GM19023 (cell line): ENCODE measurements at regions not wholly inside any gene's neighbourhood (a gene's known extent, or its start where the extent isn't known, plus 50 kb on each side); places are given as distances from the start of the nearest gene placed in this dataset.
"Not testable (repeated sequence)": the region's sequence is repeated elsewhere in the genome, so short reads cannot be mapped to it uniquely, and the experiment has no call there.

Source experiments
- ATAC-seq: cut with Tn5 transposase; IDR thresholded peaks from one replicate; pipeline ENCODE4 v1.9.1; 2021; ENCODE audit warnings: mild to moderate bottlenecking, moderate library complexity; ENCODE audit not compliant: unreplicated experiment

DNA sequence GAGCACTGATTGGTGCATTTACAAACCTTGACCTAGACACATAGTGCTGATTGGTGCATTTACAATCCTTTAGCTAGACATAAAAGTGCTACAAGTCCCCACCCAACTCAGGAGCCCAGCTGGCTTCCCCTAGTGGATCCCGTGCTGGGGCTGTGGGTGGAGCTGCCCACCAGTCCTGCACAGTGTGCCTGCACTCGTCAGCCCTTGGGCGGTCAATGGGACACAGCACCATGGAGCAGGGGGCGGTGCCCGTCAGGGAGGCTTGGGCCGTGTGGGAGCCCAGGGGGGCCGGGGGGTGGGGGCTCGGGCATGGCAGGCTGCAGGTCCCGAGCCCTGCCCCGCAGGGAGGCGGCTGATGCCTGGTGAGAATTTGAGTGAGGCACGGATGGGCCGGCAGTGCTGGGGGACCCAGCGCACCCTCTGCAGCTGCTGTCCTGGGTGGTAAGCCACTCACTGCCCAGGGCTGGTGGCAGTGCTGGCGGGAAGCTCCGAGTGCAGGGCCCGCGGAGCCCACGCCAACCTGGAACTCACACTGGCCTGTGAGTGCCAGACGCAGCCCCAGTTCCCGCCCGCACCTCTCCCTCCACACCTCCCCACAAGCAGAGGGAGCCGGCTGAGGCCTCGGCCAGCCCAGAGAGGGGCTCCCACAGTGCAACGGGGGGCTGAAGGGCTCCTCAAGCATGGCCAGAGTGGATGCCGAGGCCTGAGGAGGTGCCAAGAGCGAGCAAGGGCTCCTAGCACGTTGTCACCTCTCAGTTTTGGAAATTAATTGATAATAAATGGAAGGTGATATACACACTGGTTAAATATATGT lies 207.7 kb downstream of the RAP2B start:
- ATAC-seq, result no peak

DNA sequence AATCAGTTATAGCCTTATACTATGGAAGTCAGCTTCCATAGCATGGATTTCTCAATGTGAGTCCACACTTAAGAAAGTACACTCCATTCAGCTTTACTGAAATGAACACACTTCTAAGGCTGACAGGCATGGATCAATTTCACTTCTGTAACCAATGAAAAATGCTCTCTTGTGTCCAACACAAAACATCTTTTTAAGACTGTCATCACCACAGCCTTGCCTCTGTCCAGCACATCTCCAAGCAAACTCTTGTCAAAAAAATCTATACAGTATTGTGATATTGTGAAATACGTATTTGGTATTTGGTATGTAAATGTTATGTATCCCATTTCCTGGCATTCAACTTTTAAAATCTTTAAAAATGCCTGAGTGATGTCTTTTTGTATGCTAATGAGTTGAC lies 208.7 kb downstream of the RAP2B start:
- no peak for ATAC-seq

DNA sequence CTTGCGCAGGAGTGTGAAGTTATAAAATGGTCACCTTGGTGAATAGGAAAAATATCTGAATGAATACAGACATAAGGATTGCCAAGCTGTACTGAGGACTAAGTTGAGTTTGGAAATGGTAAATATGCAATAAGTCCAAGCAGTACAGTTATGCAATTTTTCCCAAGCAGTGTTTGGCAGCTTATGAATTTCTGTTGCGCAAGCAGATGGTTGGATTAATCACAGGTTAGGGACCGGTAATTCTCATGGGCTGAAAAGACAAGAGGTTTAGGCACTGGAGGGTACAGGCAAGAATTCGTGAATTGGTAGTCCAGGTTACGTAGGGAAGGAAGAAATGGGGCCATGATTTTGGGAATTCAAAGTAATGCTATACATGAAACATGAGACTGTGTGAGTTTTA lies 210.3 kb downstream of the RAP2B start:
- ATAC-seq, result no peak

DNA sequence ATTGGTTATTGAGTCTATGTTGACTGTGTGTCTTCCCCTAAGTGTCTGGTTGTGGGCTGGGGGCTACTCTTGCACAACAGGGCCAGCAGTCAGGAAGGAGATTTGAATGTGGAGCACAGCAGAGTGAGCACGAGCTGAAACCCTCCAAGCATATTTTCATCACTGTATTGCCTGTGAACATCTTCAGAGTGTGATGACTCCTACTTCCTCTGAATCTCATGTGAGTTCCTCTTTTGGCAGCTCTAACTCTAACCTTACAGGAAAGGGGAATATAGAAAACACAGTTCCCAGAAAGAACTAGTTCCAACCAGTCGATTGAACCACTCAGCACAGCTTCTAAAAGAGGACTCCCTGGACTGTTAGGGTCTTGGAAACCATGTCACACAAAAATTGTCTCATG lies 211.6 kb downstream of the RAP2B start:
- no peak for ATAC-seq

DNA sequence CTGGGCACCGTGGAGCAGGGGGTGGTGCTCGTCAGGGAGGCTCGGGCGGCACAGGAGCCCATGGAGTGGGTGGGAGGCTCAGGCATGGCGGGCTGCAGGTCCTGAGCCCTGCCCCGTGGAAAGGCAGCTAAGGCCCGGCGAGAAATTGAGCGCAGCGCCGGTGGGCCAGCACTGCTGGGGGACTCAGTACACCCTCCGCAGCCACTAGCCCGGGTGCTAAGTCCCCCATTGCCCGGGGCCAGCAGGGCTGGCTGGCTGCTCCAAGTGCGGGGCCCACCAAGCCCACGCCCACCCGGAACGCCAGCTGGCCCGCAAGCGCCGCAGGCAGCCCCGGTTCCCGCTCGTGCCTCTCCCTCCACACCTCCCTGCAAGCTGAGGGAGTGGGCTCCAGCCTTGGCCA lies 216.3 kb downstream of the RAP2B start:
- not testable (repeated sequence) for ATAC-seq

DNA sequence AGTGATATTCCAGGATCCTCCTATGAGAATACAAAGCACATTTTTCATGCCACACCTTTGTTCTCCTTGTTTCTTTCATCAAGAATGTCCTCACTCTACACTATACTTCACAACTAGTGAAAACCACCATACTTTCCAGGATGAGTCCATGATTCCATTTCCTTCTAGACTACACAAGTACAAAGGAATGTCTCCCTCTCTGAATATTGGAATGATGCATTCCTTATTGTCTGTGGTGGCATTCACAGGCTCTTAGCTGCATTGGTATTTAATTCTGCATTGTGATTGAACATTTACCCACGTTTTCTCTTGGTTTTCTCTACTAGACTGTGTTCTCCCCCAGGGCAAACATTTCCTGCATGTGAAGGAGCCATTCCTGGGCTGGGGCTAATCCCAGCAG lies 217.5 kb downstream of the RAP2B start:
- no peak for ATAC-seq

DNA sequence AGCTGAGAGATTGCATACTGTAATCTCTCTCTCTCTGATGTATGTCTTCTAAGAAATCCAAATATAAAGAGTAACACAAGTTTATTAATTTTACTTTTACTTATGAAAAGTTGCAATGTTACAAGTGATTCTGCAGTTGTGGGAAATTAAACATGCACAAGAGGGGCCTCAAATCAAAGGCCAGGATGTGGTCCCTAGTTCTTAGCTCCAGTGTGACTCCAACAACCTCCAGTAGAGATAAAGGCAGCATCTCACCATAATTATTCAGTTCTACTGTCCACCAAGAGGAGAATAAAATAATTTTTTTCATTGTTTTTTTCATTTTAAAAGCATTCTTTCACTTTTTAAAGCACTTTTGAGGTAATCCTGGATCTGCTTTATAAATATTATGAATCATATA lies 223.3 kb downstream of the RAP2B start:
- no peak for ATAC-seq

DNA sequence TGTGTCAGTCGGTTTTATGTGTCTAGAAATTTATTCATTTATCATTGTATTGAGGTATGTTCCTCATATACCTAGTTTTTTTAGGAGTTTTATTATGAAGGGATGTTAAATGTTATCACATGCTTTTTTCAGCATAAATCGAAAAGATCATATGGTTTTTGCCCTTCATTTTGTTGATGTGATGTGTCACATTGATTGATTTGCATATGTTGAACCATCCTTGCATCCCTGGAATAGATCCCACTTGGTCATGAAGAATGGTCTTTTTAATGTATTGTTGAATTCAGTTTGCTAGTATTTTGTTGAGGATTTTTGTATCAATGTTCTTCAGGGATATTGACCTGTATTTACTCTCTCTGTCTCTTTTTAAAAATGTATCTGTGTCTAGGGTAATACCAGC lies 230.3 kb downstream of the RAP2B start:
- ATAC-seq, result no peak

DNA sequence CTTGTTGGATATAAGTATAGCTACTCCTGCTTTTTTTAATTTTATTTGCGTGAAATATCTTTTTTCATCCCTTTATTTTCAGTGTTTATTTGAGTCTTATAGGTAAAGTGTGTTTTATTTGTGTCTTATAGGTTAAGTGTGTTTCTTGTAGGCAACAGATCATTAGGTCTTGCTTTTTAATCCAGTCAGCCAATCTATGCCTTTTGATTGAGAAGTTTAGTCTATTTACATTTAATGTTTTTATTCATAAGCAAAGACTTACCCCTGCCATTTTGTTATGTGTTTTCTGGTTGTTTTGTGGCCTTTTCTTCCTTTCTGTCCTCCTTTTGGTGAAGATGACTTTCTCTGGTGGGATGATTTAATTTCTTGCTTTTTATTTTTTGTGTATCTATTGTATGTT lies 232.0 kb downstream of the RAP2B start:
- ATAC-seq, result no peak

DNA sequence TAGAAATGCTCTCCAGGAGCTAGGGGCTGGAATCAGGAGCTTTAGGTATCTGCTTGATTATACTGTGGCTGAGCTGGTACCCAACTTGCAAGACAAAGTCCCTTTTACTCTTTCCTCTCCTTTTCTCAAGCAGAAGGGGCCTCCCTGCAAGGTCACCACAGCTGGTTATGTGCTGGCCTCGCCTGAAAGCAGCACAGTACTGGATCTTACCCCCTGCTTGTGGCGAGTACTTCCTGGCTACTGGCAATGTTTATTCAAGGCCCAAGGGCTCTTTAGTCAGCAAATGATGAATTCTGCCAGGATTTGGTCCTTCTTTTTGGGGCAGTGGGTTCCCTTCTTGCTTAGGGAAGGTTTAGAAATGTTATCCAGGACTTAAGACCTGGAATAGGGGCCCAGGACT lies 234.6 kb downstream of the RAP2B start:
- ATAC-seq, result no peak

DNA sequence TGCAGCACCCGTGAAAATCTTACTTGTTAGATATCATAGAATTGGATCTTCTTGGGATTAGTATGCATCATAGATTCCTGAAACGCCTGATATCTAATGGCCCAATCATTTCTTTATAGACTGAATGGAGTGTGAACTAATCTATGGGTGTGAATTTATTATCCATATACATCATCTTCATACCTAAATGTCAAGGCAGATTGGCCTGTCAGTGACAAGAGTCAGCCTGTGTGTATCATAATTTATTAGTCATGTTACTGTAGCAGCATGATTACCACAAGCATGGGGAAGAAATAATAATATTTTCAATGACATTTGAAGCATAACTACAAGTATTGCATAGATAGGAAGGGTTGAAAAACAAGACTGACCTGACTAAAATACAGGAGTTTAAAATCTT lies 235.8 kb downstream of the RAP2B start:
- no peak for ATAC-seq

DNA sequence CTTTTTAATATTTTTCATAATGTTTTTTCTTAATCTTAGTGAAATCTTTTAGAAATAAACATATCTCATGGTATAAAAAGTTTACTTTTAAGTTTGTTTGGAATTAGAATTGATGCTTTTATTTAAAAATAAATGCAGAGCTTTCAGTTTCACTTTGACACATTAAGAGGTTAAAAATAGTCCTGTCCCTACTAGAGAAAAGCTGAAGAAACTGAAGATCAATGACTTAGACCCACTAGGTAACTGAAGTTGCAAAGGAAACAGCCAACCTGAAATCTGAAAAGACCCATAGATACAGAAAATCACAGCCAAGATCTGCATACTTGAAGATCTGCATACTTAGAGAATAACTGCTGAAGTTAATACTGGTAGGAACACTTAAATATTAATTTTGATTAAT lies 237.6 kb downstream of the RAP2B start:
- ATAC-seq, result peak; percentile 58

DNA sequence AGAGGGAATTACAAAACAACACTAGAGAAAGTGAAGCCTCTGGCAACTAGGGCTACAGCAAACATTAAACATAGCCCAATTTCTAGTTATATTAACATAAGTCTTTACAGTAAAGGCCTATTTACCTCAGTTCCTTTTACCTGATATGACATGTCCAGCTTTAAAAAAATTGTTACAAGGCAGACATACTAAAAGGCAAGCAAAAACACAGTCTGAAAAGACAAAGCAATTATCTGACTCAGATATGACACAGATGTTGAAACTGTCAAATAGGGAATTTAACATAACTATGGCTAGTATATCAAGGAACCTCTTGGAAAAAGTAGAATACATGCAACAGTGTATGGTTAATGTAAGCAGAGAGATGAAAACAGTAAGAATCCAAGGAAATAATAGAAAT lies 238.6 kb downstream of the RAP2B start:
- ATAC-seq, result no peak

DNA sequence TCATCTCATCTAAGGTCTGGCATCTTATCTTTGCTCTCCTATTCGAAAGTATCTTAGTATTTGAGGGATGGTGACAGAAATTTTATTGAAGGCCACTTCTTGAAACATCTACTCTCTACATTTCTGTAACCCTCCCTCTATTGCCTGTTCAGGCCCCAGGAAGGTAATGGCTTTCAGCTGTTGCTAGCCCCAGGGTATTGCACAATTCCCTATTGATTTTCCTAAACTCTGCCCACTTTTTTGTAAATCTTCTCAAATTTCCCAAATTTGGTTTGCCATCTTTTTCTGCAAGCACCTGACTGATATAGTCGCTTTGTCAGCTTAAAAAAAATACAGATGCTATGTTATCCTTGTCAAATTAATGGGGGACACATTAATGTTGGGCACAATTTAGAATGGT lies 242.1 kb downstream of the RAP2B start:
- ATAC-seq, result no peak

DNA sequence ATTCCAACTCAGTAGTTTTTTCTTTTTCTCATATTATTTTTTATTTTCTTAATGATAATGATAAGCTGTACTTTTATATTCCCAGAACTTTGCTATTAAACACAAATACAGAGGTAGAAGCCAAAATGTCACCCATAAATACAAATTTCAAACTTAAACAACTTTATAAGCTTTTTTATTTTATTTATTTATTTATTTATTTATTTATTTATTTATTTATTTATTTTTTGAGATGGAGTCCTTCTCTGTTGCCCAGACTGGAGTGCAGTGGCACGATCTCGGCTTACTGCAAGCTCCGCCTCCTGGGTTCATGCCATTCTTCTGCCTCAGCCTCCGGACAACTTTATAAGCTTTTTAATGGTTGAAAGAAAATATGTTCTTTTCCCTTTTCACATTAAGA lies 243.3 kb downstream of the RAP2B start:
- ATAC-seq, result not testable (repeated sequence)

DNA sequence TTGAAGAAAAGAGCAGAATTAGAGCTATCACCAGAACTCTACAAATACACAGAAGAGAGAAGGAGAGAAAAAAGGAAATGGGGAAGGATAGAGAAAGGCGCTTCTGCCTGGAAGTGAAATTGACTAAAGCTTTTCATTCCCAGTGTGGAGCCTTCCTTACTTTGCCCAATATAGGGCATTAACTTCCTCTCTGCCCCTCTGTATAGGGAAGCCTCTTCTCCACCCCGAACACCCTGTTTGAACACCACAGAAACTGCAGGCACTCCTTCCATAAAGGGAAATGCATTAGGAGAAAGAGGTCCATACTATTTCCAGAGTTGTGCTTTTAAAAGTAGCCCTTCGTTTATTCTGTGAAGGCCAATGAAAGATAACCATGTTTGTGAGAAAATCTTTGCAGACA lies 248.5 kb downstream of the RAP2B start:
- no peak for ATAC-seq

DNA sequence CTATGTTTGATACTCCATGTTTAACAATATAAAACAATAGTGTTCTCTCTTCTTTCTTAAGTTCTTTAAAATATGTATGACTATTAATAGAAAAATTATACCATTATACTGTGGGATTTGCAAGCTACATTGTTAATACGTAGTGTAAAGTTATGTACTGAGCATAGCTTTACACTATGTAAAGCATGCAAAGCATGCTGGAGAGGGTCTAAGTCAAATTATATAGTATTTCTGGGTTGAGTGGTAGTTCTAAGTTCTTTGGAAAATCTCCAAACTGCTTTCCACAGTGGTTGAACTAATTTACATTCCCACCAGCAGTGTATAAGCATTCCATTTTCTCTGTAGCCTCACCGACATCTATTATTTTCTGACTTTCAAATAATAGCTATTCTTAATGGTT lies 253.0 kb downstream of the RAP2B start:
- ATAC-seq, result no peak

DNA sequence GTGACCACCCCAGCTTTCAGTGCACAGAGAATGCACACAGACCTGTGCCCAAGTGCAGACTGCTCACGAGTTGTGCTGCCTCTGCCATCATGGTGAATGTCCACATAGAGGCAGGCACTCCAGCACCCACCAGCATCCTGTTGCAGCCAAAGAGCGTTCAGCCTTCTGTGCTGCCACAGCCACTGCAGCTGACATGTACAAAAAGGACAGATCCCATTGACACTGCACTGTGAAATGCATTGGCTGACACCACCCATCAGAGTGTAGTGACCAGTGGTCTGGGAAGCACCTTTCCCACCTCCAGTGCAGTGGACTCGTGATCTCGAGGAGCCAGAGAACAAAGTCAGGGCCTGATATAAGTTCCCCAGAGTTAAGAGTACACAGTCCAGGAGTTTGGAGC lies 260.3 kb downstream of the RAP2B start:
- no peak for ATAC-seq

DNA sequence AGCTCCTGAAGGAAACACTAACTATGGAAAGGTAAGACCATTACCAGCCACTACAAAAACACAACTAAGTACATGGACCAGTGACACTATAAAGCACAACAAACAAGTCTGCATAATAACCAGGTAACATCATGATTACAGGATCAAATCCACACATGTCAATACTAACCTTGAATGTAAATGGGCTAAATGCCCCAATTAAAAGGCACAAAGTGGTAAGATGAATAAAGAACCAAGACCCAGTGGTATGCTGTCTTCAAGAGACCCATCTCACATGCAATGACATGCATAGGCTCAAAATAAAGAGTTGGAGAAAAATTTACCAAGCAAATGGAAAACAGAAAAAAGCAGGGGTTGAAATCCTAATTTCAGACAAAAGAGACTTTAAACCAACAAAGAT lies 261.8 kb downstream of the RAP2B start:
- ATAC-seq, result not testable (repeated sequence)

DNA sequence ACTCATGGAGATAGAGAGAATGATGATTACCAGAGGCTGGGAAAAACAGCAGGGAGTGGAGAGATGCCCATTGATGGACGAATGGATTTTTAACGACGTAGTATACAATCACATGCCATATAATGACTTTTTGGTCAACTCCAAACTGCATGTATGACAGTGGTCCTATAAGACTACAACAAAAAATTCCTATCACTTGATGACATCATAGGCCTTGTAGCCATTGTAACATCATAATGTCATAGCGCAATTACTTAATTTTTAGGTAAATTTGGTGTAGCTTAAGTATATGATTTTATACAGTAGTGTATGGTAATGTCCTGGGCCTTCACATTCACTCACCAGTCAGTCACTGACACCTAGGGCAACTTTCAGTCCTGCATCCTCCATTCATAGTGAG lies 264.3 kb downstream of the RAP2B start:
- no peak for ATAC-seq

DNA sequence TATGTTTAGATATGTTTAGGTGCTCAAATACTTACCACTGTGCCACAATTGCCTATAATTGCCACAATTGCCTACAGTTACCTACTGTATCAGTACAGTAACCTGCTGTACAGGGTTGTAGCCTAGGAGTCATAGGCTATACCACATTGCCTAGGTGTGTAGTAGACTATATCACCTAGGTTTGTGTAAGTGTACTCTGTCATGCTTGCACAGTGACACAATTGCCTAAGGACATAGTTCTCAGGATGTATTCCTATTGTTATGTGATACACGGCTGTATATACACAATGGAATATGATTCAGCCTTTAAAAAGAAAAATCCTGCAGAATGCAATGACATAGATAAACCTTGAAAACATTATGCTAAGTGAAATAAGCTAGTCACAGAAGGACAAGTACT lies 264.8 kb downstream of the RAP2B start:
- no peak for ATAC-seq

DNA sequence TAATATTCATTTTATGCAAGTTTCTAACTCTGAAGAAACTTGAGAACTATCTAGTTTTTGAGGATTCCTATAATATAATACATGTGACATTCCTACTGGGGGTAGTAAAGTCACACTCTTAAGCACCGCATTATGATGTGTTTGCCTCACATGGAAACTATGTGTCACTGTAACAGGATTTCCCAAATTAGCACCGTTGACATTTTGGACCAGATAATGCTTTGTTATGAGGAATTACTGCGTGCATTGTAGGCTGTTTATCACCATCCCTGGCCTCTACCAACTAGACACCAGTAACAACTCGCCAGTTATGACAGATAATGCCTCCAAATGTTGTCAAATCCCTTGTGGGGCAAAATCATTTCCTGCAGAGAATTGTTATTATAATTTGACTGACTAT lies 267.8 kb downstream of the RAP2B start:
- no peak for ATAC-seq

DNA sequence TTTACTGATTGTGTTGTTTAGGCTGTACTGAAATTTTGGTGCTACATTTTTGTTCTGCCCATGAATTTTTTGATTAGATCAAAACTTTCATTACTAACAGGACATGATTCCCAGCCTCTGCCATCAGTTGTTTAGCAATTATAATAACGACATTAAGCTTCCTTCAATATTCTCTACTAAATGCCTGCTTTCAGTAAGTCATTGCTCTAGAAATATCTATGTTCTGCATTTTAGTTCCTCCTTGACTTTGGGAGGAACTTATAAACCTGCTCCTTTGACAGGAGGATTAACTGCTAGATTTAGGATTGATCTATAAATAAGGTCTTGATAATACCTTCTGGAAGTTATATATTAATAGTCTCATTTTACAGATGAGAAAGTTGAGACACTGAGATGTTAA lies 269.1 kb downstream of the RAP2B start:
- no peak for ATAC-seq
